ENCODE measurements at regions not wholly inside any gene's neighbourhood (a gene's known extent, or its start where the extent isn't known, plus 50 kb on each side); places are given as distances from the start of the nearest gene placed in this dataset.

DNA sequence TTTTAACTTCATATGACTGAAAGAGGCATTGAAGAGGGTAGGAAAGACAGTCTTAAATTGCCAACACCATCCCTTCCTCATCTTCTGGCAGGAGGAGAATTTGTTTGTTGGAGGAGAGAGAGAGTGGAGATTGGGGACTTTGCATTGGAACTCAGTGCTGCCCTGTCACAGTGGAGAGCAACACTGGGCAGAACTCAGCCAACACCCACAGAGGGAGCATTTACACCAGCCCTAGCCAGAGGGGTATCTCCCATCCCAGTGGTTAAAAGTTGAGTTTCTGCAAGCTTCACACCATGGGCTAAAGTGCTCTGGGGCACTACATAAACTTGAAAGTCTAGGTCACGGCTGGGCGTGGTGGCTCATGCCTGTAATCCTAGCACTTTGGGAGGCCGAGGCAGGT, 174.1 kb downstream of the ANKRD30B start:
- no peak overlapping the region for H3K9ac ChIP-seq (ENCODE audit: low read length)
- TF ChIP-seq, protein P1, sequence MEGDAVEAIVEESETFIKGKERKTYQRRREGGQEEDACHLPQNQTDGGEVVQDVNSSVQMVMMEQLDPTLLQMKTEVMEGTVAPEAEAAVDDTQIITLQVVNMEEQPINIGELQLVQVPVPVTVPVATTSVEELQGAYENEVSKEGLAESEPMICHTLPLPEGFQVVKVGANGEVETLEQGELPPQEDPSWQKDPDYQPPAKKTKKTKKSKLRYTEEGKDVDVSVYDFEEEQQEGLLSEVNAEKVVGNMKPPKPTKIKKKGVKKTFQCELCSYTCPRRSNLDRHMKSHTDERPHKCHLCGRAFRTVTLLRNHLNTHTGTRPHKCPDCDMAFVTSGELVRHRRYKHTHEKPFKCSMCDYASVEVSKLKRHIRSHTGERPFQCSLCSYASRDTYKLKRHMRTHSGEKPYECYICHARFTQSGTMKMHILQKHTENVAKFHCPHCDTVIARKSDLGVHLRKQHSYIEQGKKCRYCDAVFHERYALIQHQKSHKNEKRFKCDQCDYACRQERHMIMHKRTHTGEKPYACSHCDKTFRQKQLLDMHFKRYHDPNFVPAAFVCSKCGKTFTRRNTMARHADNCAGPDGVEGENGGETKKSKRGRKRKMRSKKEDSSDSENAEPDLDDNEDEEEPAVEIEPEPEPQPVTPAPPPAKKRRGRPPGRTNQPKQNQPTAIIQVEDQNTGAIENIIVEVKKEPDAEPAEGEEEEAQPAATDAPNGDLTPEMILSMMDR (IDR thresholded peaks at IDR 0.05; ENCODE audit: insufficient read depth, low read length, poor library complexity, severe bottlenecking), result no peak
- TF ChIP-seq EZH2phosphoT487 (conservative IDR thresholded peaks at IDR 0.05; ENCODE audit: low read length), result no peak
- no peak overlapping the region for H3K4me2 ChIP-seq (ENCODE audit: low read depth, low read length, poor library complexity, severe bottlenecking)
- no peaks in the 10 kb centered on the region for H3K9me2 ChIP-seq (replicated peaks; ENCODE audit: insufficient read depth, low read length)
- H3K36me3 ChIP-seq (ENCODE audit: low read length), result no peaks in the 10 kb centered on the region
- H3K27me3 ChIP-seq (ENCODE audit: low read length), result no peaks in the 10 kb centered on the region
- no peaks in the 10 kb centered on the region for H3K79me2 ChIP-seq (ENCODE audit: insufficient read depth, low read length)
- H4K20me1 ChIP-seq (ENCODE audit: low read depth, low read length), result no peaks in the 10 kb centered on the region
- no peaks in the 10 kb centered on the region for H3F3A ChIP-seq (ENCODE audit: insufficient read depth)
- no peak overlapping the region for H3K4me3 ChIP-seq (ENCODE audit: insufficient read depth, low read length, poor library complexity, severe bottlenecking)
- H3K27ac ChIP-seq (ENCODE audit: low read depth, low read length), result no peak overlapping the region
- H2AFZ ChIP-seq (ENCODE audit: low read depth, low read length, severe bottlenecking), result no peak overlapping the region
- H3K9me3 ChIP-seq (ENCODE audit: insufficient read depth, low read length), result no peaks in the 10 kb centered on the region

DNA sequence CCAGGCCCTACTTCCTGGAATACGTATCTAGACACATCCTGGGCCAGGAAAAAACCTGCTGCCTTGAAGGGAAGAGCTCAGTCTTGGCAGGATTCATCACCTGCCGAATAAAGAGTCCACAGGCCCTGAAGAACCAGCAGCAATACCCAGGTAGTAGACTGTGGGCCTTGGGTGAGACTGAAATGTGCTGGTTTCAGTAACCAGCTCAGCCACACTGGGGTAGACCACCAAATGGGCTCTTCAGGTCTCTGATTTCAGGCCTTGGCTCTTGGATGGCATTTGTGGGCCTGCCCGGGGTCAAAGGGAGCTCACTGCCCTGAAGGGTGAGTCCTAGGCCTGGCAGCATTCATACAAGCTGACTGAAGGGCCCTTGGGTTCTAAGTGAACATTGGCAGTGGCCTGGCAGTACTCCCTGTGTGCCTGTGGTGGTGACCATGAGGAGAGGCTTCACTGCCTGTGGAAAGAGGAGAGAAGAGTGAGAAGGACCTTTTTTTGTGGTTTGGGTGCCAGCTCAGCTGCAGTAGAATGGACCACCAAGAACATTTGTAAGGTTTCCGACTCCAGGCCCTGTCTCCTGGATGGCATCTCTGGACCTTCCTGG, 175.1 kb downstream of the ANKRD30B start:
- Histone ChIP-seq H2AFZ (ENCODE audit: low read depth, low read length, severe bottlenecking) (no peak overlapping the region), H3K9ac (ENCODE audit: low read length) (no peak overlapping the region)

DNA sequence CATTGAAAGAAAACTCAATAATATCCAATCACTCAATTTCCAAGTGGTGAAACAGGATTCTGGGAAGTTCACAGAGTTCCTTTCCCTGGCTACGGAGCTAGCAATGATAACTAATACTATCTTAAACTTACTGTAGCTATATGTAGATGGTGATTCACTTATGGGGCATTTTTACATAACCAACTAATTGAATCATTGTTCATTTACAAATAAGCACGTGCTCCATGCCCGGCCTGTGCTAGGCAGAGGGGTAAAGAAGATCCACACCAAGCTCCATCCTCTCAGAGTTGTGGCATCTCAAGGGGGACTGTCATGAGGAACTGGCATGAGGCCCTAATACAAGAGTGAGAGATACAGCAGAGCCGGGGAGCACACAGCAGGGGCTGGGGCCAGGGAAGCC, 176.3 kb downstream of the ANKRD30B start:
- Histone ChIP-seq H3K9me3 (ENCODE audit: insufficient read depth, low read length) (no peaks in the 10 kb centered on the region), H4K20me1 (ENCODE audit: low read depth, low read length) (no peaks in the 10 kb centered on the region), H3K27me3 (ENCODE audit: low read length) (no peaks in the 10 kb centered on the region), H3K79me2 (ENCODE audit: insufficient read depth, low read length) (no peaks in the 10 kb centered on the region), H3F3A (ENCODE audit: insufficient read depth) (no peaks in the 10 kb centered on the region), H3K4me3 (ENCODE audit: insufficient read depth, low read length, poor library complexity, severe bottlenecking) (no peak overlapping the region), H3K9me2 (replicated peaks; ENCODE audit: insufficient read depth, low read length) (no peaks in the 10 kb centered on the region), H3K27ac (ENCODE audit: low read depth, low read length) (no peak overlapping the region), H3K4me2 (ENCODE audit: low read depth, low read length, poor library complexity, severe bottlenecking) (no peak overlapping the region), H3K9ac (ENCODE audit: low read length) (no peak overlapping the region), H2AFZ (ENCODE audit: low read depth, low read length, severe bottlenecking) (no peak overlapping the region), H3K36me3 (ENCODE audit: low read length) (no peaks in the 10 kb centered on the region)
- no peak for TF ChIP-seq EZH2phosphoT487 (conservative IDR thresholded peaks at IDR 0.05; ENCODE audit: low read length)
- TF ChIP-seq, protein P1 (IDR thresholded peaks at IDR 0.05; ENCODE audit: insufficient read depth, low read length, poor library complexity, severe bottlenecking), result no peak

More for the DNA sequence above, 175.1 kb downstream of the ANKRD30B start:
- no peak for TF ChIP-seq EZH2phosphoT487 (conservative IDR thresholded peaks at IDR 0.05; ENCODE audit: low read length)
- TF ChIP-seq, protein P1 (IDR thresholded peaks at IDR 0.05; ENCODE audit: insufficient read depth, low read length, poor library complexity, severe bottlenecking), result no peak
- Histone ChIP-seq H3K9me2 (replicated peaks; ENCODE audit: insufficient read depth, low read length) (no peaks in the 10 kb centered on the region), H3K36me3 (ENCODE audit: low read length) (no peaks in the 10 kb centered on the region), H3K4me3 (ENCODE audit: insufficient read depth, low read length, poor library complexity, severe bottlenecking) (no peak overlapping the region), H3K4me2 (ENCODE audit: low read depth, low read length, poor library complexity, severe bottlenecking) (no peak overlapping the region), H3F3A (ENCODE audit: insufficient read depth) (no peaks in the 10 kb centered on the region), H3K79me2 (ENCODE audit: insufficient read depth, low read length) (no peaks in the 10 kb centered on the region), H3K27me3 (ENCODE audit: low read length) (no peaks in the 10 kb centered on the region), H3K9me3 (ENCODE audit: insufficient read depth, low read length) (no peaks in the 10 kb centered on the region), H3K27ac (ENCODE audit: low read depth, low read length) (no peak overlapping the region), H4K20me1 (ENCODE audit: low read depth, low read length) (no peaks in the 10 kb centered on the region)
